GM08714 (cell line): ENCODE measurements at regions not wholly inside any gene's neighbourhood (a gene's known extent, or its start where the extent isn't known, plus 50 kb on each side); places are given as distances from the start of the nearest gene placed in this dataset.

Experiments
- H3K4me3 ChIP-seq: fragments of 200-500 bp; sonication (Bioruptor generic); 2 replicates; pipeline ENCODE4 v1.5.1; 2014; ENCODE audit warnings: mild to moderate bottlenecking, low read length, inconsistent platforms
- ZNF274 ChIP-seq: IDR thresholded peaks from 2 replicates; pipeline ENCODE4 v1.6.1; 2012; ENCODE audit warnings: mild to moderate bottlenecking, low read depth, low read length

DNA sequence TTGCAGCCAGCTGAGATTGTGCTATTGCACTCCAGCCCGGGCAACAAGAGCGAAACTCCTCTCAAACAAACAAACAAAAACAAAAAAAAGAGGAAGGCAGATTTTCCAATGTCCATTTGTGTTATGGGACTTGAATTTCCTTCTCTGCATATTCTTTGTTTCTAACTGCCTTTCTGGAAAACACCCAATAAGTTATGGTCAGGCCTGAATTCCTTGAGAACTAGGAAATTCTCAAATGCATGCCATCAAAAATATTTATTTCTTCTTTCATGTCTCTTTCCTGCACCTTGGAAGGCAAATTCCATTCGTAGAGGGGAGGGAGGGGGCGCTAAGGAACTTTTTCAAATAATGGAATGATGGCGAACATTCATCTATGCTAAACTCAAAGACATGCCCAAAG is 117.6 kb upstream of the TMCC3 start:
- no peak for TF ChIP-seq ZNF274
- no peak overlapping the region; the same call in 1 of the 2 replicates for H3K4me3 ChIP-seq

- TF ChIP-seq ZNF274, result no peak
- H3K4me3 ChIP-seq, result no peak overlapping the region
These were observed 116.0 kb upstream of the TMCC3 start for GRCh38 chr12:94766397-94766796.

- no peak overlapping the region for H3K4me3 ChIP-seq
- no peak for TF ChIP-seq ZNF274
These were observed 113.1 kb upstream of the TMCC3 start for GRCh38 chr12:94763462-94763861.

GRCh38 chr12:94762943-94763342 is 112.6 kb upstream of the TMCC3 start:
- H3K4me3 ChIP-seq, result peak overlapping the region; percentile 17; the same call in 1 of the 2 replicates
- TF ChIP-seq ZNF274, result no peak

- TF ChIP-seq ZNF274, result no peak
These were observed 112.0 kb upstream of the TMCC3 start for GRCh38 chr12:94762259-94762942.

GRCh38 chr12:94761559-94761958 is 111.2 kb upstream of the TMCC3 start:
- no peak overlapping the region for H3K4me3 ChIP-seq
- TF ChIP-seq ZNF274, result no peak

More at GRCh38 chr12:94762259-94762942, 112.0 kb upstream of the TMCC3 start:
- H3K4me3 ChIP-seq, result no peak overlapping the region

DNA sequence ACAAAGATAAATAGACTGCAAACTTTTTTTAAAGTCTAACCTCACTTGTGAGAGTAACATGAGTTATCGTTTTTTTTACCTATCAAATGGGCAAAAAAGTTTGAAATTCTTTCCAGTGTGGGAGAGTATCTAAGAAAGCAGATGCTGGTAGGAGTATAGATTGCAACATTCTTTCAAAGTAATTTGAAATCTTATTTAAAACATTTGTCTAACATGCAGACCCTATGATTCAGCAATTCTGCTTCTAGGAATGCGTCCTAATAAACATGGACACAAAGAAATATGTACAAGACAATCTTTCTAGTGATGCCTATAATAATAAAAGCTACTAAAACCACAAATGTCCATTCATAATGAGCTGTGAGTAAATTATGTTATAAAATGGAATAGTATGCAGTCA is 110.4 kb upstream of the TMCC3 start:
- H3K4me3 ChIP-seq, result no peak overlapping the region
- TF ChIP-seq ZNF274, result no peak

GRCh38 chr12:94756789-94757188 is 106.4 kb upstream of the TMCC3 start:
- H3K4me3 ChIP-seq, result no peak overlapping the region
- TF ChIP-seq ZNF274, result no peak

DNA sequence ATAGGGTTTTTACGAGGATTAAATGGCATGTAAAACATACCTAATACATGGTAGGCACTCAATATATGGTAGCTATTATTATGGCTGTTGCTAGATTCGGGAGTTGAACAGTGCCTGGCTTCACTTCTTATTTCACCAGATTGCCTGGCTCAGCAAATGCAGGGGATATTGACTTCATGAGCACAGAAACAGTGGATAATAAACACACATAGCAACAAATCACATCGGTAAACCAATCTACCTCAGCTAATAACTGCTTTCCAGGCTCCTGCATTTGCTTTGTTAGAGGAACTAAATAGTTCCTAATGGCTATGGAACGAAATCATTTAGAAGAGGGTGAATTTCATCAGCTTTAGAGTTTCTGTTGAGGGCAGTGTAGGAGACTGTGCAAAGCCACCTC is 105.2 kb upstream of the TMCC3 start:
- TF ChIP-seq ZNF274, result no peak
- H3K4me3 ChIP-seq, result no peak overlapping the region

DNA sequence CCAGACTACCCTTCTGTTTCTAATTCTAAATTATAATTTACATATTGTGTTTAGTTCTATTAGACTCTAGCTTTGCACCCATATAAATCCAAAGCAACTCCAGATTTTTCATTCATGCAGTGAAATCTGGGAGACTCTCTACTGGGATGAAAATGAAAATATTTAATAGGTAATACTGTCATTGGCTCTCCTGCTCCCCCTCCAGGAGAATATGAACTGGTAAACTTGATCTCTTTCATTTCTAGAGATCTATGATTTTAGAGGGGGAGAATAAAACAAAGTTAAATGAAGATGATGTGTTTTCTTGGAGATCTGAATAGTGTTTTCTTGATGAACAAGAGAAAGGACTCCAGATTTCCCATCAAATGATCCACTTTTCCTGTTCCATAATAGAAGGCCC is 104.3 kb upstream of the TMCC3 start:
- no peak for TF ChIP-seq ZNF274
- no peak overlapping the region for H3K4me3 ChIP-seq

GRCh38 chr12:94753036-94753679 is 102.8 kb upstream of the TMCC3 start:
- TF ChIP-seq ZNF274, result no peak
- no peak overlapping the region for H3K4me3 ChIP-seq

GRCh38 chr12:94750864-94751263 is 100.5 kb upstream of the TMCC3 start:
- TF ChIP-seq ZNF274, result no peak
- H3K4me3 ChIP-seq, result no peak overlapping the region

GRCh38 chr12:94749890-94750289 is 99.5 kb upstream of the TMCC3 start:
- no peak overlapping the region for H3K4me3 ChIP-seq
- no peak for TF ChIP-seq ZNF274

DNA sequence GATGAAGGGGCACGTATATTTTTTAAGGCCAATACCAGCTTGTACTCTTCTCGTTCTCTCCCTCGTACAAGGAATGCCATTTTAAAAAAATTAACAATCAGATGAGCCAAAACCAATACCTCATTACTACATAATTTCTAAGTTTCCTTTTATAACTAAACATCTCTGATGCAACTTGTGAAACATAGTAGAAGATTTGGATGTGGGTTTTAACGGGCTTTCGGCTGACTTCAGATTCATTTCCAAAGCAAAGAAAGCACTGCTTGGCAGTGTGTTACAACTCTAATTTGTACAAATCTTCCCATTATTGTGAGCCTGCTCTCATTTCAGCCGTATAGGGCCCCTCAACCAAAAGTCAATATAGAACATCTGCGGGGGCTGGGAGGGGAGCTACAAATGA is 99.1 kb upstream of the TMCC3 start:
- no peak overlapping the region for H3K4me3 ChIP-seq
- TF ChIP-seq ZNF274, result no peak

- H3K4me3 ChIP-seq, result no peak overlapping the region
- no peak for TF ChIP-seq ZNF274
These were observed 98.5 kb upstream of the TMCC3 start for GRCh38 chr12:94748726-94749421.
